ENCODE measurements at regions not wholly inside any gene's neighbourhood (a gene's known extent, or its start where the extent isn't known, plus 50 kb on each side); places are given as distances from the start of the nearest gene placed in this dataset.

GRCh38 chr3:165716592-165716991 is 120.6 kb downstream of the BCHE start:
- DNase-seq: no peak

GRCh38 chr3:165713479-165713878 is 123.7 kb downstream of the BCHE start:
- no peak for DNase-seq

GRCh38 chr3:165712382-165712781 is 124.8 kb downstream of the BCHE start:
- DNase-seq: no peak

- DNase-seq: no peak
These were observed 139.3 kb downstream of the BCHE start for GRCh38 chr3:165697910-165698309.

GRCh38 chr3:165696496-165696895 is 140.7 kb downstream of the BCHE start:
- DNase-seq: no peak

GRCh38 chr3:165683947-165684346 is 153.3 kb downstream of the BCHE start:
- DNase-seq: no peak

- no peak for DNase-seq
These were observed 154.5 kb downstream of the BCHE start for GRCh38 chr3:165682734-165683133.

GRCh38 chr3:165669967-165670366 is 167.3 kb downstream of the BCHE start:
- no peak for DNase-seq

GRCh38 chr3:165669504-165669903 is 167.7 kb downstream of the BCHE start:
- DNase-seq: no peak

GRCh38 chr3:165667676-165668075 is 169.5 kb downstream of the BCHE start:
- no peak for DNase-seq

GRCh38 chr3:165658027-165658426 is 179.2 kb downstream of the BCHE start:
- DNase-seq: no peak

- no peak for DNase-seq
These were observed 184.0 kb downstream of the BCHE start for GRCh38 chr3:165653130-165653778.

- peak; percentile 7 for DNase-seq
These were observed 187.9 kb downstream of the BCHE start for GRCh38 chr3:165649282-165649681.

GRCh38 chr3:165645191-165645590 is 192.0 kb downstream of the BCHE start:
- no peak for DNase-seq

GRCh38 chr3:165644331-165644730 is 192.9 kb downstream of the BCHE start:
- DNase-seq: no peak

- DNase-seq: no peak
These were observed 193.8 kb downstream of the BCHE start for GRCh38 chr3:165643425-165643824.

- no peak for DNase-seq
These were observed 194.3 kb downstream of the BCHE start for GRCh38 chr3:165642761-165643420.

GRCh38 chr3:165641569-165642310 is 195.5 kb downstream of the BCHE start:
- no peak for DNase-seq

- DNase-seq: no peak
These were observed 196.3 kb downstream of the BCHE start for GRCh38 chr3:165640970-165641369.

GRCh38 chr3:165640031-165640430 is 197.2 kb downstream of the BCHE start:
- no peak for DNase-seq

- DNase-seq: no peak
These were observed 199.2 kb downstream of the BCHE start for GRCh38 chr3:165638034-165638433.

GRCh38 chr3:165636684-165637015 is 200.6 kb downstream of the BCHE start:
- no peak for DNase-seq

- DNase-seq: no peak
These were observed 201.2 kb downstream of the BCHE start for GRCh38 chr3:165635791-165636683.
